Esophagus (tissue), 2 donors: ENCODE measurements at regions not wholly inside any gene's neighbourhood (a gene's known extent, or its start where the extent isn't known, plus 50 kb on each side); places are given as distances from the start of the nearest gene placed in this dataset.

Experiments used
- H3K27ac ChIP-seq, 2 donors: one replicate each; pipeline ENCODE4 v1.5.1; 2013; ENCODE audit warnings: low read depth in 2 of 2, mild to moderate bottlenecking in 2 of 2, inconsistent platforms in 1 of 2, low read length in 1 of 2, moderate library complexity in 1 of 2
- H3K27me3 ChIP-seq, 2 donors: one replicate each; pipeline ENCODE4 v1.6.1; 2013; ENCODE audit warnings: low read length in 2 of 2, control low read depth in 1 of 2, mild to moderate bottlenecking in 1 of 2; ENCODE audit not compliant: insufficient read depth in 2 of 2, control insufficient read depth in 1 of 2
- H3K36me3 ChIP-seq, 2 donors: one replicate each; pipeline ENCODE4 v1.6.1; 2013; ENCODE audit warnings: low read length in 1 of 2; ENCODE audit not compliant: control insufficient read depth in 2 of 2, insufficient read depth in 2 of 2
- H3K4me1 ChIP-seq, 2 donors: one replicate each; pipeline ENCODE4 v1.6.1; 2013; ENCODE audit warnings: low read length in 1 of 2; ENCODE audit not compliant: control insufficient read depth in 2 of 2, insufficient read depth in 2 of 2
- H3K4me3 ChIP-seq, 2 donors: one replicate each; pipeline ENCODE4 v1.5.1; 2013; ENCODE audit warnings: low read length in 2 of 2, mild to moderate bottlenecking in 2 of 2, low read depth in 1 of 2, moderate library complexity in 1 of 2
- H3K9me3 ChIP-seq, 2 donors: one replicate each; pipeline ENCODE4 v1.6.1; 2013; ENCODE audit warnings: mild to moderate bottlenecking in 2 of 2, low read depth in 1 of 2, low read length in 1 of 2, moderate library complexity in 1 of 2; ENCODE audit not compliant: control insufficient read depth in 2 of 2, insufficient read depth in 1 of 2
- WGBS, 2 donors: extraction: QIAGEN DNeasy Blood & Tissue Kit; methylation state at CpG; one replicate each; pipeline ENCODE4 v1.1.7; 2013; 5-methylcytosine and 5-hydroxymethylcytosine counted together
- donor health status: healthy with polysubstance abuse.
- donor health status: Bipolar disorder and iron deficiency.

- Histone ChIP-seq H3K9me3 (no peaks in the 10 kb centered on the region), H3K27me3 (no peaks in the 10 kb centered on the region), H3K36me3 (no peaks in the 10 kb centered on the region), H3K27ac (no peak overlapping the region), H3K4me1 (peaks cover 0 to 4% of the 10 kb centered on the region in 2 donors), H3K4me3 (no peak overlapping the region)
- 19 to 21% methylated on average over 4 of the region's 4 CpGs for WGBS, 2 donors
These were observed 126.2 kb upstream of the RASGRP1 start for GRCh38 chr15:38690719-38691332.

- Histone ChIP-seq H3K27ac (no peak overlapping the region), H3K4me3 (no peak overlapping the region), H3K4me1 (peaks cover 0 to 4% of the 10 kb centered on the region in 2 donors), H3K27me3 (no peaks in the 10 kb centered on the region), H3K9me3 (no peaks in the 10 kb centered on the region), H3K36me3 (no peaks in the 10 kb centered on the region)
- WGBS, 2 donors: 83 to 84% methylated on average over 2 of the region's 2 CpGs
These were observed 126.8 kb upstream of the RASGRP1 start for GRCh38 chr15:38691377-38691776.

- WGBS, 2 donors: 49 to 68% methylated on average over 7 of the region's 7 CpGs
- H3K27ac ChIP-seq: peak overlapping the region; percentile 64 to 68
- H3K9me3 ChIP-seq: no peaks in the 10 kb centered on the region
- no peaks in the 10 kb centered on the region for H3K27me3 ChIP-seq
- H3K4me1 ChIP-seq: peaks cover 0 to 4% of the 10 kb centered on the region in 2 donors
- no peaks in the 10 kb centered on the region for H3K36me3 ChIP-seq
- H3K4me3 ChIP-seq: no peak overlapping the region
These were observed 127.6 kb upstream of the RASGRP1 start for GRCh38 chr15:38691965-38692788.

DNA sequence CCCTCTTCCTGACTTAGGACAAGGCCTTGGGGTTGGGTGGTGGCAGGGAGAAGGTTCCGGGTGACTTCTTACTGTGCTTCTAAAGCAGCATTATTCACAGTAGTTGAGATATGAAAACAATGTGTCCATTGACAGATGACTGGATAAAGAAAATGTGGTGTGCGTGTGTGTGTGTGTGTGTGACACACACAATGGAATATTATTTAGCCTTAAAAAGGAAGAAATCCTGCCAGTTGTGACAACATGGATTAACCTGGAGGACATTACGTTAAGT is 128.1 kb upstream of the RASGRP1 start:
- H3K27ac ChIP-seq: no peak overlapping the region
- H3K4me1 ChIP-seq: peaks cover 0 to 4% of the 10 kb centered on the region in 2 donors
- no peaks in the 10 kb centered on the region for H3K36me3 ChIP-seq
- no peak overlapping the region for H3K4me3 ChIP-seq
- H3K27me3 ChIP-seq: no peaks in the 10 kb centered on the region
- H3K9me3 ChIP-seq: no peaks in the 10 kb centered on the region
- WGBS, 2 donors: 76 to 82% methylated on average over 3 of the region's 3 CpGs

DNA sequence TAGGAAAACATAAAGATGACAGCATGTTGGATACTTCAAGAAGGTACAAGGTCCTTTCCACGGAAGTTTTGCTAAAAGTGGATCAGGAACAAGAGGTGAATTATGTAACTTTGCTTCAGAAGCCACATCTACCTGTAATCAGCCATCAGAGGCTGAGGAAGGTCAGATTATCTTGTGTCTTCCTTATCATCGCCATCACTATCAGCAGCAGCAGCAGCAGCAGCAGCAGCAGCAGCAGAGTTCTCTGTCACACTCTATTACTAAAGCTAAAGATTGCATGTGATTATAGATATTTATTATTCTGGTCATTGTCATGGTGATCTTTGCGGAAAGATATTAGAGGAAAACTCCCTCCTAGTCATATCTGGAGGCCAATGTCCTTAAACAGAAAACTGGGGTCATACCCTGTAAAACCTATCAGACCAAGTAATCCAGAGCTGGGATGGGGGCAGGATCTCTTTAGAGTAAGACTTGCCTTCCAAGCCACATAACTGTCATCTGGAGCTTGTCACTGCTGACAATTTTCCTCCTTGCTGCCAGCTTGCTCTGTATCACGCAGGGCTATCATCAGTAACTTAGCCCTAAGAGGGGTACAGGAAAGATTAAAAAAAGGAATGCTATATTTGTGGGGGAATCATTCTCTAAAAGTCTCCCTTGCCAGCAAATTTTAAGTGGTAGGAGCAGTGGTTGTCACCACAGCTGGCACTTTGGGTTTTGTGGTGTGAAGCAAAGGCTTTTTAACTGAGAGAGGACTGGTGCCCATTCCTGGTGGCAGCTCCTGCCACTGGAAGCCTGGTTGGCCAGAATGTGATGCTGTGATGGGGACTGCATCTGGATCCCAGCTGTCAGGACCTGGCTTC is 130.9 kb upstream of the RASGRP1 start:
- Histone ChIP-seq H3K4me3 (no peak overlapping the region), H3K9me3 (no peaks in the 10 kb centered on the region), H3K27me3 (no peaks in the 10 kb centered on the region), H3K4me1 (no peaks in the 10 kb centered on the region), H3K27ac (peak overlapping the region in 1 of 2 donors; percentile 20), H3K36me3 (no peaks in the 10 kb centered on the region)
- 80 to 81% methylated on average over 4 of the region's 4 CpGs for WGBS, 2 donors

DNA sequence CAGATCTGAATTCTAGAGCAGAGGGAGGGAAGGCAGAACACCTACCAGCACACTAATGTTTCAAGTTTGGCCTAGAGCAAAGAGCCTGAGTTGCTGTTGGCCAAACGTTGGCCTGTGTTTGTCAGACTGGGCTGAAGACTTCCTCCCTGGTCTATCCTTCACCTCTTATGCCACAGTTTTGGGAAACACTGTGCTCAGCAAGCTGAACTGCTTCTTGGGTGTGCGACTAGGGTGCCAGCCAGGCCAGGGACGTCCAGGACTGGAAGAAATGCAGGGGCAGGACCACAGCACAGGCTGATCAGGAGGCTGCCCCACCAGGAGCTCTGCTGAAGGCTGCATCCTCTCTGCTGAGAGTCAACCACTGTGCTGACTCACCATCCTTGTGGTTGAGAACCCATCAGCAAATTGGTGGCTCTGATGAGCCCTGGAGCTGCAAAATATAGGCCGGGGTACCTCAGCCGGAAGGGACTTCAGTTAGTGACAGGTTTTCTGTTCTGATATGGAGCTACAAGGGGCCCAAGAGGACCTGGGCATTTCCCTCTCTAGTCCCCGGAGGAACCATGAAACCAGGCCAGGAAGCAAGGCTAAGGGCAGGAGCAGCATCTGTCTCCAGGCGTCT is 131.6 kb upstream of the RASGRP1 start:
- 68 to 79% methylated on average over 7 of the region's 7 CpGs for WGBS, 2 donors
- Histone ChIP-seq H3K4me1 (no peaks in the 10 kb centered on the region), H3K27ac (peak overlapping the region; percentile 20 to 38), H3K4me3 (no peak overlapping the region), H3K36me3 (no peaks in the 10 kb centered on the region), H3K9me3 (no peaks in the 10 kb centered on the region), H3K27me3 (no peaks in the 10 kb centered on the region)

GRCh38 chr15:38696790-38697495 is 132.3 kb upstream of the RASGRP1 start:
- H3K4me1 ChIP-seq: no peaks in the 10 kb centered on the region
- whole genome bisulfite sequencing, 2 donors: 54 to 72% methylated on average over 1 of the region's 1 CpG
- H3K4me3 ChIP-seq: no peak overlapping the region
- H3K27me3 ChIP-seq: no peaks in the 10 kb centered on the region
- no peaks in the 10 kb centered on the region for H3K9me3 ChIP-seq
- H3K36me3 ChIP-seq: no peaks in the 10 kb centered on the region
- H3K27ac ChIP-seq: peak overlapping the region in 1 of 2 donors; percentile 38

- H3K4me3 ChIP-seq: no peak overlapping the region
- no peaks in the 10 kb centered on the region for H3K9me3 ChIP-seq
- no peaks in the 10 kb centered on the region for H3K27me3 ChIP-seq
- no peaks in the 10 kb centered on the region for H3K36me3 ChIP-seq
- 65 to 89% methylated on average over 4 of the region's 4 CpGs for WGBS, 2 donors
- H3K4me1 ChIP-seq: no peaks in the 10 kb centered on the region
- no peak overlapping the region for H3K27ac ChIP-seq
These were observed 133.6 kb upstream of the RASGRP1 start for GRCh38 chr15:38698254-38698653.
